Hypothalamus (tissue), 51 donors: ENCODE measurements at regions not wholly inside any gene's neighbourhood (a gene's known extent, or its start where the extent isn't known, plus 50 kb on each side); places are given as distances from the start of the nearest gene placed in this dataset.

ENCODE experiments used
- DNase-seq, 51 donors: peaks; one replicate each; lab custom pipeline; 2025; lab: John Stamatoyannopoulos, UW

- DNase-seq: no peak
These were observed 206.8 kb upstream of the TNP1 start for GRCh38 chr2:217066510-217067270.

GRCh38 chr2:217065695-217066405 lies 206.0 kb upstream of the TNP1 start:
- no peak for DNase-seq

DNA sequence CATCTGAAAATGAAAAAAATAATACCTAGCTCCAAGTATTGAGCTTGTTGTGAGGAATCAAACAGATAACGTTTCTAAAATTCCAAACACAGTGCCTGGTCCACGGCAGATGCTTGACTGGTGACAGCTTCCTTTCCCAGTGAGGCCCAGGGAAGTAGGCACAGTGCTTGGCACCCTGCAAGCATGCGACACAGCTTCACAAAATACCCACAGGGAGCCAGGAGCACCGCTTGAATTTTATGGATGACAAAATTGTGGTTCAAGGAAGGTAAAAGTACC lies 205.1 kb upstream of the TNP1 start:
- DNase-seq: no peak

DNA sequence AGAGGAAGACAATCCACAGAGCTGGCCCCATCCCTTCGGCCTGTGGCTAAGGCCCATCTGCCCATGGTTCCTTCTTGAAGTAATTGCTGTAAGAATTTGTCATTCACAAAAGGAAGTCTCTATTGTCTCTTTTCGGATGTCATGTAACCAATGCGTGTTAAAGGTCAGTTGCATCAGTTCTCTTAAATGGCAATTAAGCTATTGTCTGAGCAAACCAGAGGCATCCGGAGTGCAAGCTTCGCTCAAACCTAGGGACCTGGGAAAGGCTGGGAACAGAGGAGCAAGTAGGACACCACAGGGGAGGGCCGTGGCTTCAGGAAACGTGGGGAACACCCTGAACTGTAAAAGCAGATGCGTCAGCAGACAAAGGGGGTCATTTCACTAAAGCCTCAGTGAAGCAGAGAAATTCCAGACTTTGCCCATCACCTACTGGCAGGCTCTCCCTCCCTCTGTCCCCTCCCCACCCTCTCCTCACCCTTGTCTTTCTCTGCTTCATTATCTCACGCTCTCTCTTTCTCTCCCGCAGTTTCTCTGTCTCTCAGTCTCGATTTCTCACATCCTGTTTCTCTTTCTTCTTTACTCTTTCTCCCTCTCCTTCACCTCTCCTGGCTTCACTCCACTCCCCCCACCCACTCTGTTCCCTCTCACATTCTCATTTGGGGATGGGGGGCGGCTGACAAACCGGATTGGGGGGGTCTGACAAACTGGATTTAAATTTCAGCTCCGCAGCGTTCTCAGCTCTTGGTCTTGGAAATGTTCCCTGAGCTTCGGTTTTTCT lies 204.6 kb upstream of the TNP1 start:
- no peak for DNase-seq

GRCh38 chr2:217063238-217063755 lies 203.4 kb upstream of the TNP1 start:
- no peak for DNase-seq

GRCh38 chr2:217062768-217063167 lies 202.9 kb upstream of the TNP1 start:
- no peak for DNase-seq

DNA sequence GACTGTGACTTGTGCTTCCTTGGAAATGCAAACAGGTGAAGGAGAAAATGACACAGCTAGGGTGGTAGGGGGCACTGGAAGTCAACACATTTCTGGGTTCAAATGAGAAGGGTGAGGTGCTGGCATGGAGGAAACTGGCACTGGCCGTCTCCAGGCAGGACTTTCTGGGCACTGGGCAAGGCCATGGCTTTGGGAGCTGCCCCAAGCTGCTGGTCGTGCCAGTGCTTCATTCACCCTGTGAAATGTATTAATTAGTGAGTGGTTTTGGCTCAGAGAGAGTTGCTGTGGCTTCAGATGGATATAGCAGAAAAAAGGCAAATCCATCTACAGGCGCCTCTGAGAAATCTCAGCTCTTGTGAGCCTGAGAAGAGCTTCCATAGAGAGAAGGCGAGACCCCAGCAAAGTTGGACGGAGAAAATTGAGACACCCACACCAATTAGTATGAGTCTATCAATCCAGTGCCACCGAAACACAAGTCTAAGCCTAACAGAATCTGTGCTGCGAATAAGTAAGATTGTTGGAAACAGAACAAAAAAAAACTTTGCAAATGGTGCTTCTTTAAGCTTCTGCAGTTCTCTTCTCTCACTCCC lies 202.1 kb upstream of the TNP1 start:
- peak in 27 of 51 donors; percentile 1 to 62 (median 16) for DNase-seq

GRCh38 chr2:217060951-217061547 lies 201.2 kb upstream of the TNP1 start:
- no peak for DNase-seq

DNA sequence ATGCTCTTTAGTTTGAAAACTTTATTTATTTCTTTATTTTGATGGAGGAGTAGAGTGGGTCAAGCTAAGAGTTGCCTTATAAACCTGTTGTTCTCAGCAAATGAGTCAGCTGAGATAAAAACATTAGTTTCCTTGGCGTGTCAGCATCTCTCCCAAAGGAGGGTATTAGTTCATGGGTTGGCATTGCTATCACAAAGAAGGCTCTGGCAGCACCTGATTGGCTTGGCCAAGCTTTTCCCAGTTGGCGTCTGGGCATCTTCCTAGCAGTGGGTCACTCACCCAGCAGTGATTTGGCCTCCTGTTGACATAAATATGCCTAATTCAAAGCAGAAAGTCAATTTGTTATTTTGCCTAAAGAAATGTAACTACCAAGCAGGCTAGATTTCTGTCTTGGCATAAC lies 200.7 kb upstream of the TNP1 start:
- DNase-seq: no peak

GRCh38 chr2:217058791-217059755 lies 199.2 kb upstream of the TNP1 start:
- no peak for DNase-seq

DNA sequence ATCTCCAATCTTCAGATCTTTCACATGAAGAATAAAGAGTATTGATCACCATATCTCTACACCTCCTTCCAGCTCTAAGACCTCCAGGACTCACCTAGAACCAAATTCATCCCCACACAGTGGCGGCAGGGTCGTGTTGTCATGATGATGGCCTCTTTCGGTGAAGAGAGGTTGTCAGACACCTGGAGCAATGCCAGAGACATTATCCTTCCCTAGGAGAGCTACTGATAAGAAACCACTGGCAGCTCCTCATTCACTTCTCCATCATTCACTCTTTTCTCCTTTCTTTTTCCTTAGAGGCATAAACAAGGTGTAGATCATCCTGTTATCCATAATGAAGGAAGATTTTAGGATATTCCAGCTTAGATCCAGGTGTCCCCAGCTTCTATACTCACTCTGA lies 197.9 kb upstream of the TNP1 start:
- no peak for DNase-seq

DNA sequence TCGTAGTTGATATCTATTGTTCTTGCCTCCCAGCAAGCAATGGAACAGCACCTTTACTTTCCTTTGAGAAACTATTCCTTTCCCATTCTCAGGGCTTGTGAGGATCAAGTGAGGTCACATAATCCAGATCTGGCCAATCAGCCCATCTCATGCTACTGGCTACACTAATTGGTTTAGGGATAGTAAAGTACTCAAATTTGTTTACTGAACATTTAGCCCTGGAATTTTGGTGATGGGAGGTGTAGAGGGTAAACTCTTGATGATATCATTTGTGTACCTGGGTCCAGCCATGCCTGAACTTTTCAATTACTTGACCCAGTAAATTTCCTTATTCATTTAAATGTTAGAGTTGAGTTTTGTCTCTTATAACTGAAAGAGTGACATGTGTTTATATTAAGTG lies 195.8 kb upstream of the TNP1 start:
- DNase-seq: no peak

- DNase-seq: peak in 1 of 51 donors; percentile 20
These were observed 194.9 kb upstream of the TNP1 start for GRCh38 chr2:217054791-217055190.

- no peak for DNase-seq
These were observed 193.2 kb upstream of the TNP1 start for GRCh38 chr2:217052856-217053577.

- DNase-seq: no peak
These were observed 191.6 kb upstream of the TNP1 start for GRCh38 chr2:217051416-217051815.

- DNase-seq: no peak
These were observed 190.1 kb upstream of the TNP1 start for GRCh38 chr2:217049956-217050355.

DNA sequence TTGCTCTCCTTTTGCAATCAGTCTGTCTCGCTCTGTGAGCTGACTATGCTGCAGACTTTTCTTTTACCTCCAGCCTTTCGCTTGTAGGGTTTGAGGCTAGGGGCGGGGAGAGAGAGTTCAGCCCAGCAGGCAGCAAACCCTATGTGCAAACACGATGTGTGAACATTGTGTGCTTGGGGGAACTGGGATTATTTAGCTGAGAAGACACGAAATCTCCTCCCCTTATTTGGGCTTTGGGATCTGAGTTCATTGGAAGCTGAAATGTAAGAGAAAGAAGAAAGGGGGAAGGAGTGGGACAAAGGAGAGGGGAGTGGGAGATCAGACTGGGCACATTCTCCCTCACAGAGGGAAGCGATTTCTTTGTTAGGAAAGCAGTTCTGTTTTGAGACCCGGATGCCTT lies 189.6 kb upstream of the TNP1 start:
- DNase-seq: no peak

DNA sequence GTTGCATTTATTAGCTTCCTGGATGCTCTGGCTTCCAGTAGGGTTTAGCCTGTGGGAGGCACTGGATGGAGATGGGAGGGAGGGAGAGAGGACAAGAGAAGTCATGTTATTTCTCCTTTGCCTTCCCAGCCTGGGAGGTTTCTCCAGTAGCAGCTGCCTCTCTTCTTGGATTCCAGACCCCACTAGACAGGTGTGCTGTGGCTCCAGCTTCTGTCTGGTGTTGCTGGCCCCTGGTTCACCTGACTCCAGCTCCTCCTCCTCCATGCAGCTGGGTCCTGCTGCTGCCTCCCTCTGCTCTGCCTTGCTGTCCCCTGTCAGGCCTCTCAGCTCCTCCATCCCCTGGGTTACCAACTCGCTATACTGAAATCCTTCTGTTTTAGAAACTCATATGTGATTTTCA lies 188.9 kb upstream of the TNP1 start:
- DNase-seq: no peak

GRCh38 chr2:217047631-217048030 lies 187.8 kb upstream of the TNP1 start:
- no peak for DNase-seq
